Panc1 (cell line): ENCODE measurements at regions not wholly inside any gene's neighbourhood (a gene's known extent, or its start where the extent isn't known, plus 50 kb on each side); places are given as distances from the start of the nearest gene placed in this dataset.
"Not testable (repeated sequence)": the region's sequence is repeated elsewhere in the genome, so short reads cannot be mapped to it uniquely, and the experiment has no call there.

Experiments
- ATAC-seq: fragments of 200-7000 bp; cut with Tn5 transposase; 2 replicates; pipeline ENCODE4 v1.9.1; 2020; ENCODE audit warnings: mild to moderate bottlenecking, moderate library complexity
- BruUV-seq: library from RNA; stranded (reverse); fragments of 400-500 nt; replicated peaks from 2 replicates; lab custom pipeline; 2021; lab: Mats Ljungman, UMichigan
- CTCF ChIA-PET: fragments of 300-600 bp; sonication (Branson Sonifier 250); formaldehyde crosslinking; loops from one replicate; lab custom pipeline; 2022; ENCODE audit warnings: antibody characterized with exemption; lab: Charles Lee
- POLR2A ChIA-PET: fragments of 300-600 bp; sonication (Branson Sonifier 250); formaldehyde crosslinking; loops from one replicate; lab custom pipeline; 2022; ENCODE audit warnings: antibody characterized with exemption; lab: Charles Lee
- DNase-seq: peaks from one replicate; pipeline ENCODE4 v3.0.0-alpha.2; 2010; ENCODE audit warnings: low read depth, low spot score
- H3K27ac ChIP-seq: 2 replicates; pipeline ENCODE4 v1.5.1; 2011; ENCODE audit warnings: mild to moderate bottlenecking, low read length, inconsistent platforms
- H3K27me3 ChIP-seq: fragments of 200-500 bp; sonication (Bioruptor generic); 2 replicates; pipeline ENCODE4 v1.6.0; 2014; ENCODE audit warnings: low read length, inconsistent platforms; ENCODE audit not compliant: control insufficient read depth, insufficient read depth
- H3K36me3 ChIP-seq: fragments of 200-500 bp; sonication (Bioruptor generic); 2 replicates; pipeline ENCODE4 v1.5.1; 2014; ENCODE audit warnings: inconsistent platforms, mild to moderate bottlenecking, low read length, moderate library complexity; ENCODE audit not compliant: control insufficient read depth, insufficient read depth
- H3K4me1 ChIP-seq: 2 replicates; pipeline ENCODE4 v1.5.1; 2011; ENCODE audit warnings: inconsistent platforms, mild to moderate bottlenecking, low read length, moderate library complexity; ENCODE audit not compliant: control insufficient read depth, insufficient read depth
- H3K4me3 ChIP-seq, 2 experiments: 2 replicates each; pipeline ENCODE4 v1.5.1; 2011 to 2012; ENCODE audit warnings: low read depth in 2 of 2, low read length in 2 of 2, mild to moderate bottlenecking in 2 of 2, inconsistent platforms in 1 of 2, moderate library complexity in 1 of 2
- H3K9me3 ChIP-seq: fragments of 200-500 bp; sonication (Bioruptor generic); 2 replicates; pipeline ENCODE4 v1.5.1; 2014; ENCODE audit warnings: low read depth, mild to moderate bottlenecking, inconsistent platforms, low read length, moderate library complexity; ENCODE audit not compliant: control insufficient read depth, insufficient read depth
- CTCF ChIP-seq: fragments of 450-650 bp; IDR thresholded peaks from 2 replicates; pipeline ENCODE4 v1.5.1; 2017; ENCODE audit warnings: mild to moderate bottlenecking
- POLR2AphosphoS5 ChIP-seq: IDR thresholded peaks from 2 replicates; pipeline ENCODE4 v1.6.1; 2012; ENCODE audit warnings: mild to moderate bottlenecking, low read depth, low read length, moderate library complexity
- REST ChIP-seq, 2 experiments: IDR thresholded peaks; 2 replicates each; pipeline ENCODE4 v1.6.1; 2011 to 2012; ENCODE audit warnings: low read depth in 2 of 2, control low read depth in 1 of 2, low read length in 1 of 2, mild to moderate bottlenecking in 1 of 2, moderate library complexity in 1 of 2; ENCODE audit not compliant: insufficient read depth in 1 of 2
- SIN3A ChIP-seq: IDR thresholded peaks from 2 replicates; pipeline ENCODE4 v1.6.1; 2012; ENCODE audit warnings: low read depth, mild to moderate bottlenecking, low read length, moderate library complexity, borderline replicate concordance; ENCODE audit not compliant: insufficient read depth
- TCF7L2 ChIP-seq: IDR thresholded peaks from 2 replicates; pipeline ENCODE4 v1.6.1; 2011; ENCODE audit warnings: mild to moderate bottlenecking, low read depth, low read length, inconsistent platforms
- in situ Hi-C: cut with HindIII; loops from 2 replicates; pipeline ENCODE4 v1.10.0; 2016; ENCODE audit warnings: low sequenced_read_pairs, low pct_unique_long_range_greater_than_20kb
- intact Hi-C: fragments of 100-400 bp; cut with micrococcal nuclease; formaldehyde crosslinking; loops from one replicate; pipeline ENCODE4 v1.10.0; 2022; ENCODE audit not compliant: unreplicated experiment

GRCh38 chr2:194661431-194661830 is 995.6 kb upstream of the SLC39A10 start:
- Histone ChIP-seq H3K27ac (no peak overlapping the region), H3K36me3 (no peaks in the 10 kb centered on the region), H3K27me3 (no peaks in the 10 kb centered on the region), H3K9me3 (no peaks in the 10 kb centered on the region), H3K4me1 (no peaks in the 10 kb centered on the region), H3K4me3 (no peak overlapping the region)
- TF ChIP-seq POLR2AphosphoS5, result no peak
- no peak for TF ChIP-seq TCF7L2
- no peak for TF ChIP-seq SIN3A
- intact Hi-C loops (no loop called here), in situ Hi-C loops (no loop called here)
- ChIA-PET POLR2A (no interaction called here), CTCF (no interaction called here)
- ATAC-seq, result no peak
- BruUV-seq, result no TSS peak
- DNase-seq, result no peak

- POLR2A ChIA-PET, BruUV-seq, H3K4me3 ChIP-seq, H3K27me3 ChIP-seq, H3K4me1 ChIP-seq, CTCF ChIA-PET, ATAC-seq, in situ Hi-C loops, intact Hi-C loops, H3K36me3 ChIP-seq, DNase-seq, H3K27ac ChIP-seq, H3K9me3 ChIP-seq: not testable (repeated sequence)
Observed at GRCh38 chr2:194639057-194639456, 1018.0 kb upstream of the SLC39A10 start.

GRCh38 chr2:194621945-194622344 is 1035.1 kb upstream of the SLC39A10 start:
- no peaks in the 10 kb centered on the region for H3K27me3 ChIP-seq
- POLR2A ChIA-PET, result no interaction called here
- ATAC-seq (no peak), DNase-seq (no peak)
- in situ Hi-C loops, result no loop called here
- no peaks in the 10 kb centered on the region for H3K4me1 ChIP-seq
- H3K4me3 ChIP-seq, result no peak overlapping the region
- TF ChIP-seq SIN3A (no peak), POLR2AphosphoS5 (no peak), REST (IDR thresholded peaks at IDR 0.05; ENCODE audit: insufficient read depth in 1 of 2, low read depth in 2 of 2, low read length in 1 of 2) (no peak), CTCF (no peak), TCF7L2 (no peak)
- no peaks in the 10 kb centered on the region for H3K9me3 ChIP-seq
- no peaks in the 10 kb centered on the region for H3K36me3 ChIP-seq
- intact Hi-C loops, result no loop called here
- H3K27ac ChIP-seq, result no peak overlapping the region
- CTCF ChIA-PET, result no interaction called here
- no TSS peak for BruUV-seq
